ENCODE measurements at regions not wholly inside any gene's neighbourhood (a gene's known extent, or its start where the extent isn't known, plus 50 kb on each side); places are given as distances from the start of the nearest gene placed in this dataset.

- no peak for TF ChIP-seq ZBTB40 (IDR thresholded peaks at IDR 0.05; ENCODE audit: borderline replicate concordance)
- TF ChIP-seq TCF12 (IDR thresholded peaks at IDR 0.05; ENCODE audit: low read depth, low read length), result no peak
- no peak for TF ChIP-seq SUPT20H (IDR thresholded peaks at IDR 0.05; ENCODE audit: borderline replicate concordance, control insufficient read depth, low read depth, low read length)
- TF ChIP-seq NR2F1 (conservative IDR thresholded peaks at IDR 0.05), result no peak
- TF ChIP-seq BMI1 (IDR thresholded peaks at IDR 0.05; ENCODE audit: borderline replicate concordance), result no peak
- no peak for TF ChIP-seq HSF1 (IDR thresholded peaks at IDR 0.05; ENCODE audit: low read depth, low read length)
- TF ChIP-seq HDAC6 (IDR thresholded peaks at IDR 0.05; ENCODE audit: unreplicated experiment), result no peak
- no peak for TF ChIP-seq MYB (IDR thresholded peaks at IDR 0.05; ENCODE audit: borderline replicate concordance, low read depth, low read length)
- no peak for TF ChIP-seq MAX (IDR thresholded peaks at IDR 0.05; ENCODE audit: low read depth, low read length)
- no peak for TF ChIP-seq FOXM1 (IDR thresholded peaks at IDR 0.05; ENCODE audit: low read depth, low read length)
These were observed 355.9 kb upstream of the PITX2 start (continued) for GRCh38 chr4:110978761-110979160.
